IPS-20b (cell line): ENCODE measurements at regions not wholly inside any gene's neighbourhood (a gene's known extent, or its start where the extent isn't known, plus 50 kb on each side); places are given as distances from the start of the nearest gene placed in this dataset.

Experiments
- H3K27ac ChIP-seq: one replicate; pipeline ENCODE4 v1.5.1; 2013; ENCODE audit warnings: low read length
- H3K27me3 ChIP-seq: 2 replicates; pipeline ENCODE4 v1.6.1; 2013; ENCODE audit warnings: mild to moderate bottlenecking, low read length, inconsistent platforms; ENCODE audit not compliant: insufficient read depth
- H3K36me3 ChIP-seq: 2 replicates; pipeline ENCODE4 v1.6.1; 2013; ENCODE audit warnings: low read depth, mild to moderate bottlenecking, inconsistent platforms, low read length, moderate library complexity; ENCODE audit not compliant: insufficient read depth
- H3K4me1 ChIP-seq: 2 replicates; pipeline ENCODE4 v1.6.1; 2013; ENCODE audit warnings: mild to moderate bottlenecking, control low read depth, inconsistent platforms, low read length, moderate library complexity; ENCODE audit not compliant: insufficient read depth
- H3K4me3 ChIP-seq: 2 replicates; pipeline ENCODE4 v1.5.1; 2013; ENCODE audit warnings: mild to moderate bottlenecking, low read length, inconsistent platforms
- H3K9ac ChIP-seq: 2 replicates; pipeline ENCODE4 v1.6.1; 2013; ENCODE audit warnings: low read depth, mild to moderate bottlenecking, inconsistent platforms, low read length, moderate library complexity
- H3K9me3 ChIP-seq: 2 replicates; pipeline ENCODE4 v1.6.1; 2013; ENCODE audit warnings: mild to moderate bottlenecking, low read depth, low read length, inconsistent platforms; ENCODE audit not compliant: insufficient read depth

DNA sequence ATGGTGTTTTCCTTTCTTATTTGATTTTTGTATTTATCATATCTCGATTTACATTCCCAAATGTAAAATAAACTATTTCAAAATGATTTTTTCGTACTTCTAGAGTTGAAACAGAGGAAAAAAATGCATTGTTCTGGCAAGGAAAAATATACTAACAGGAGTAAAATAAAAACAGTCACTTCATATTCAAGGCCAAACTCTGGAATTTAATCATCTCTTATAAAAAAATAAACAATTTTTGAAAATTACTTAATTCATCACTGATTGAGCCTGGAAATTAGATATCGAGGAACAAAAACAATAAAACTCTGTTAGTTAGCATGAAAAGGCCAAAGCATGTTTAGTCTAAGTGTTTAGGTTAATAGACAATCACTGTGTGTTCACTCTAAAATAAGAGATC lies 61.1 kb upstream of the PALM2AKAP2 start:
- Histone ChIP-seq H3K27me3 (no peaks in the 10 kb centered on the region; the same call in 1 of the 2 replicates), H3K36me3 (no peaks in the 10 kb centered on the region)

DNA sequence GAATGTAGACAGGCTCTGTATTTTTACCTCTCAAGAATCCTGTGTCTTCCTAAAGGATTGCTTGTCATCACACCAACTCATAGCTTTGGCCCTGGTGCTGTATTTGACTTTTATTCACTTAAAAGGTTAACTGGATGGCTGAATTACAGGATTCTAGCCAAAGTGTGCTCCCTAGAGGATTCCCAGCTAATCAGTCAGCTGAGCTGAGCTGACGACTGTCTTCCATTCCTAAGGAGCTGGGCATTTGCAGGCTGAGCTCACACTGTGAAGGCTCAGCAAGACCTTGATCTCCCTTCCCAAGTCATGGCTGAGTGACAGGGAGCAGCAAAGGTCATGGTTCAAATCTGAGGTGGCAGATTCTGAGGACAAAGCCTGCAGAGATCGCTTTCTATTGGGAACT lies 59.0 kb upstream of the PALM2AKAP2 start:
- Histone ChIP-seq H3K27ac (no peak overlapping the region), H3K4me1 (no peaks in the 10 kb centered on the region), H3K36me3 (no peaks in the 10 kb centered on the region), H3K27me3 (no peaks in the 10 kb centered on the region), H3K9me3 (no peaks in the 10 kb centered on the region), H3K4me3 (no peak overlapping the region), H3K9ac (no peak overlapping the region)

More for the DNA sequence above, 61.1 kb upstream of the PALM2AKAP2 start:
- Histone ChIP-seq H3K27ac (no peak overlapping the region), H3K4me3 (no peak overlapping the region), H3K9ac (no peak overlapping the region), H3K4me1 (no peaks in the 10 kb centered on the region), H3K9me3 (no peaks in the 10 kb centered on the region)

DNA sequence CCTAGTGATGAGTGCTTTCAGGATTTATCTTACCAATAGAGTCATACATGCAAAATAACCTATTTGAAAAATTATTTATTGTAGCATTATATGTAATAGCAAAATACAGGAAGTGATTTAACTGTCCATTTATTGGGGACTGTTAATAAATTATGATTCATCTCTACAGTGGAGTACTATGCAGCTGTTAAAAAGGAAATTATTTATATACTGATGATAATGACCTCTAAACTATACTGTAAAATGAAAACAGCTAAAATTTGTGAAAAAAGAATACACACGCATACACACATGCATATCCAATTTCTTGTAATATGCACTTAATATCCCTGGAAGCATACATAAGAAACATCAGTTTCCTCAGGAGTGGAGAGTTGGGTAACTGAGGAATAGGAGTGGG lies 58.0 kb upstream of the PALM2AKAP2 start:
- Histone ChIP-seq H3K4me1 (no peaks in the 10 kb centered on the region), H3K9me3 (no peaks in the 10 kb centered on the region), H3K27me3 (no peaks in the 10 kb centered on the region), H3K27ac (no peak overlapping the region), H3K36me3 (no peaks in the 10 kb centered on the region), H3K9ac (no peak overlapping the region), H3K4me3 (no peak overlapping the region)

DNA sequence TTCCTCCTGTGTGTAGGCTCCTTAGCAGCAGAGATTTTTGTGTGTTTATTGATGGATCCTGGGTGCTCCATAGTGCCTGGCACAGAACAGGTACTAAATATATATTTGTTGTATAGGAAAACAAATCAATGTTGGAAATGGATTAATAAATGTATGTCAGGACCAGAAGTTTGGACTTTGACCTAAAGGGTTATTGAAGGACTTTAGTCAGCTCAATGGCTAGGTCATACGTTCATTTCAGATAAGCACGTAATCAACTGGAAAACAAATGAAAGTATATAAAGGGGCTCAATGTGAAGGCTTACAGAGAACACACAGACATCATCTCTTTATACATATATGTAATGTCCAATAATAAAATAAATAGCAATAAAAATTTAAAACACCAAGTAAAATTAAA lies 56.2 kb upstream of the PALM2AKAP2 start:
- Histone ChIP-seq H3K4me3 (no peak overlapping the region), H3K27ac (no peak overlapping the region), H3K36me3 (no peaks in the 10 kb centered on the region), H3K27me3 (no peaks in the 10 kb centered on the region), H3K9me3 (no peaks in the 10 kb centered on the region), H3K4me1 (no peaks in the 10 kb centered on the region), H3K9ac (no peak overlapping the region)

GRCh38 chr9:109725460-109725859 lies 54.5 kb upstream of the PALM2AKAP2 start:
- Histone ChIP-seq H3K27ac (no peak overlapping the region), H3K4me3 (no peak overlapping the region), H3K9me3 (no peaks in the 10 kb centered on the region), H3K9ac (no peak overlapping the region), H3K4me1 (no peaks in the 10 kb centered on the region; the same call in 1 of the 2 replicates), H3K36me3 (no peaks in the 10 kb centered on the region), H3K27me3 (no peaks in the 10 kb centered on the region)

DNA sequence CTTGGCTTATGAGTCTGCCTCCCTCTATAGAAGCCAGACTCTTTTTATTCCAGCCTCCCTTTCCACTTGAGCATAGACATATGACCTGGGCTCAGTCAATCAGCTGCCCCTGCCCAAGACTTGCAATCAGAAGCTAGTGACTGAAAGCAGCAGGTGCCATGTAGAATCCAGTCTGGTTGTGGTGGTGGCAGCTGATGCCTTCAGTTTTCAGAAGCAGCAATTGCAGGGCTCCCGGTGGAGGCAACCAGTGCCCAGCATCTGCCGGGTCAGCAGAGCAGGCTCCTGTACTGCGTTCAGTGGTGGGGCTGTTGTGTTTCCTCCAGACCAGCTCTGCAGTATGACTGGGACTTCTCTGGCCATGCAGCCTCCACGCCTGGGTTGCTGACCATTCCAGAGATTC lies 53.9 kb upstream of the PALM2AKAP2 start:
- no peak overlapping the region for H3K9ac ChIP-seq

GRCh38 chr9:109728686-109729300 lies 51.2 kb upstream of the PALM2AKAP2 start:
- no peak overlapping the region for H3K4me3 ChIP-seq
- H3K27me3 ChIP-seq, result no peaks in the 10 kb centered on the region
- no peaks in the 10 kb centered on the region; the same call in 1 of the 2 replicates for H3K4me1 ChIP-seq
- H3K9ac ChIP-seq, result no peak overlapping the region
- no peaks in the 10 kb centered on the region for H3K36me3 ChIP-seq
- no peak overlapping the region for H3K27ac ChIP-seq
- H3K9me3 ChIP-seq, result no peaks in the 10 kb centered on the region

More for the DNA sequence above, 53.9 kb upstream of the PALM2AKAP2 start:
- H3K4me1 ChIP-seq, result no peaks in the 10 kb centered on the region; the same call in 1 of the 2 replicates
- no peaks in the 10 kb centered on the region for H3K27me3 ChIP-seq
- H3K36me3 ChIP-seq, result no peaks in the 10 kb centered on the region
- no peak overlapping the region for H3K27ac ChIP-seq
- no peaks in the 10 kb centered on the region for H3K9me3 ChIP-seq
- H3K4me3 ChIP-seq, result no peak overlapping the region

- no peak overlapping the region for H3K9ac ChIP-seq
- no peaks in the 10 kb centered on the region for H3K9me3 ChIP-seq
- H3K36me3 ChIP-seq, result no peaks in the 10 kb centered on the region
- H3K27ac ChIP-seq, result no peak overlapping the region
- no peak overlapping the region for H3K4me3 ChIP-seq
- H3K4me1 ChIP-seq, result no peaks in the 10 kb centered on the region; the same call in 1 of the 2 replicates
- H3K27me3 ChIP-seq, result no peaks in the 10 kb centered on the region
These were observed 50.5 kb upstream of the PALM2AKAP2 start for GRCh38 chr9:109729513-109729912.
